GM12872 (cell line): ENCODE measurements at regions not wholly inside any gene's neighbourhood (a gene's known extent, or its start where the extent isn't known, plus 50 kb on each side); places are given as distances from the start of the nearest gene placed in this dataset.

ENCODE experiments used
- TF ChIP-seq, protein P1 (sequence below): IDR thresholded peaks from 3 replicates; pipeline ENCODE4 v1.5.1; 2011; ENCODE audit warnings: low read depth, mild to moderate bottlenecking, low read length, moderate library complexity; ENCODE audit not compliant: insufficient read depth

DNA sequence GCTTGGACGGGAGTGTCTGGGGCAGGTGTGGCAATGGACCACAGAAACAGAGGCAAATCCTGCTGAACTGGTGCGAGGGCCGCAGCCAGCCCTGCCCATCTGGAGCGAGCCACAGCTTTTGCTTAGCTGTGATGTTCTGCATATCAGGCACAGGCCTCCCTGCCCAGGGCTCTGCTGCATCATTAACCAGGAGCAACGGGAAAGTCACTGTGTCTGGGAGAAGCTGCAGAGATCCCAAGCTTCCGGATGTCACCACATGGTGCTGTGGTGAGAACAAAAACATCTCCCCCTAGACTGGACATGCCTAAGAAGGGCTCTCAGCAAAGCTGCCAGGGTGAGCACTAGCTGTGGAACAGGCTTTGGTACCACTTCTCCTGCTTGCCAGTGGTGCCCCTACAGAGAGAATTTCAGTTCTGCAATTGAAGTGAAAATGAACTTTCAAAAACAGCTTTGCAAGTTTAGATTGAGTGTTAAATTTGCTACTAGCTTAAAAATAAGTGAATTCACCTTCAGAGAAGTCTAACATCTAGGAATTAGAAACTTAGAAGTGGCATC lies 172.9 kb upstream of the MYT1L start:
- TF ChIP-seq, protein P1, sequence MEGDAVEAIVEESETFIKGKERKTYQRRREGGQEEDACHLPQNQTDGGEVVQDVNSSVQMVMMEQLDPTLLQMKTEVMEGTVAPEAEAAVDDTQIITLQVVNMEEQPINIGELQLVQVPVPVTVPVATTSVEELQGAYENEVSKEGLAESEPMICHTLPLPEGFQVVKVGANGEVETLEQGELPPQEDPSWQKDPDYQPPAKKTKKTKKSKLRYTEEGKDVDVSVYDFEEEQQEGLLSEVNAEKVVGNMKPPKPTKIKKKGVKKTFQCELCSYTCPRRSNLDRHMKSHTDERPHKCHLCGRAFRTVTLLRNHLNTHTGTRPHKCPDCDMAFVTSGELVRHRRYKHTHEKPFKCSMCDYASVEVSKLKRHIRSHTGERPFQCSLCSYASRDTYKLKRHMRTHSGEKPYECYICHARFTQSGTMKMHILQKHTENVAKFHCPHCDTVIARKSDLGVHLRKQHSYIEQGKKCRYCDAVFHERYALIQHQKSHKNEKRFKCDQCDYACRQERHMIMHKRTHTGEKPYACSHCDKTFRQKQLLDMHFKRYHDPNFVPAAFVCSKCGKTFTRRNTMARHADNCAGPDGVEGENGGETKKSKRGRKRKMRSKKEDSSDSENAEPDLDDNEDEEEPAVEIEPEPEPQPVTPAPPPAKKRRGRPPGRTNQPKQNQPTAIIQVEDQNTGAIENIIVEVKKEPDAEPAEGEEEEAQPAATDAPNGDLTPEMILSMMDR, result no peak

DNA sequence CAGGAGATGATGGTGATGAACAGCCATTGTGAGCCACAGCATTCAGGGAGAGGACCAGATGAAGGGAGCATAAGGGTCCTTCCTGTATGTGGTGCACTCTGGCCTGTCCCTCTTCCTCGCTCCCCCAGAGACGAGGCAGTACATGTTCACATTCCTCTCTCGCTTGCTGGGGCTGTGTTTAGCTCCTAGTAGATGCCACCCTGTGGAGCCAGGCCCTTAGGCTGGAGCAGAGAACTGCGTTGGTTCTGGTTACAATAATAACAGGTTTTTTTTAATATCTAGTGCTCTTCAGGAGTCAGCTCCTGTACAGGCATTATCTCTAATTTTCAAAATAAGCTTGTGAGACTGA lies 171.1 kb upstream of the MYT1L start:
- TF ChIP-seq, protein P1, result no peak

DNA sequence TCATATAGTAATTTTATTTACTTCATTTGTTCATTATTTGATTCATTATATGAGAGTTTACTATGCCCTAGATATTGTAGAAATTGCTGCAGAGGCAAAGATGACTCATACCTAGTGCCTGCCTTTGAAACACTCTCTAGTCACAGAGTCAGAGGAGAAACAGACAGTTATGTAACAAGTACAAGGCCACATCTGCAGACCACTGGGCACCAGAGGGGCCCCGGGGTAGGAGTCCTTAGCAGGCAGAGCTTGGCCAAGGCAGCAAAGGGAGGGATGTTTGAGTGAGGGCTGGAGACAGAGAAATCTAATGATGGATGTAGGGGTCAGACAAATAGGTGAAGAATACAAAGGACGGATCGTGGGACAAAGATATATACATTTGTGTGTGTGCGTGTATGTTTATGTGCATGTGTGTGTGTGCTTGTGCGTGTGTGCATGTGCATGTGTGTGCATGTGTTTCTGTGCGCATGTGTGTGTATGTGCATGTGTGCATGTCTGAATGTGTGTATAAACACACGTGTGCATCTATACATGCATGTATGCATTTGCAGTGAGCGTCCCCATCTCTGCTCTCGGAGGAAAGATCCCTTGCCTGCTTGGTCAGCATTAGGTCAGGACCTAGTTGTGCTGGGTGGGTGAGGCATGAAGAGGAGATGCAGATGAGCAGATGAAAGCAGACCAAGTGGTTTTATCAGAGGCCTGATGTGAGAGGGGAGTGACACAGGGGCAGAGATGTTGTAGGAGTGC lies 170.6 kb upstream of the MYT1L start:
- TF ChIP-seq, protein P1, result no peak

DNA sequence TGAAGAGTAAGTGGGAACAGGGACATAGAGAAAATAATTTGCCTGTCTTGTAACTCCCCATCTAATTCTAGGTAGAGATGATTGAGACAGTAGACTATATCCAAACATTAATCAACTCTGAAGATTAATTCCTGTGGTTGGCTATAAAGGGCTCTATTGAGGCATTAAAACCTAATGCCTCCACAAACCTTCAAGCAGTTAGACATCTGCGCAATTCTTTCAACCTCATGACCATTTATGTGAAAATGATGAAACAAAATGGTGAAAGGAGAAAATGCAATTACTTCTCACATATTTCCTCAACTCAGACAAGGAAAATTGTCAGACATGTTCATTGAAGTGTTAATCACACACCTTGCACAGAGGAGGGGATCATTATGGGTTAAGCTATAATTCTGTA lies 164.5 kb upstream of the MYT1L start:
- TF ChIP-seq, protein P1, result no peak

DNA sequence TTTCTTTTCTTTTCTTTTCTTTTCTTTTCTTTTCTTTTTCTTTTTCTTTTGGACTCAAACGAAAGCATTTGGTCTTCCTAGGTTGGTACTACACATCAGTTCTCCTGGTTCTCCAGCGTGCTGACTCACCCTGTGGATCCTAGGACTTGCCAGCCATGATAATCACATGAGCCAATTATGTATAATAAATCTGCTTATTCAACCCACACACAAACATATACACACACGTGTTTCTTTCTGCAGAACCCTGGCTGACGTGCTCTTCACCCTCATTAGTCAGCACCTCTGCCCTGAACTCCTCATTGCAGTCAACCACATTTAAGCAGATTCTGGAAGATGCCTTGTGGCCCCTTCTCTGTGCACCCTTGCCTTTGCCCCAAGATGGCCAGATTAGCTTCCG lies 162.4 kb upstream of the MYT1L start:
- TF ChIP-seq, protein P1, result no peak

DNA sequence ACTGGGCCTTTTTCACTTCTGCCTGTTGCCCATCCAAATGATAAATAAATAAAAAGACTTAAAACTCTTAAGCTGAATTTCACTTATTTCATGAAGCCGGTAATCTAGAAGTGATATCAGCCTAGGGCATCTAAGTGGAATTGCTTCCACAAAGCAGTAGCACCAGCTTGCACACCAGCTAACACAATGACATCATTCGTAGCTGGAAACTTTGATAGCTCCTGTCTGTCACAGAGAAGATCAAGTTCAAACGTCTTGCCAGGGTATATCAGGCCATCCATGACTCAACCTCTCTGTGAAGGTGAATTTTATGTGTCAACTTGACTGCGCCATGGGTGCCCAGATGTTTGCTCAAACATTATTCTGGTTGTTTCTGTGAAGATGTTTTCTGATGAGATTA lies 161.7 kb upstream of the MYT1L start:
- TF ChIP-seq, protein P1, result no peak

DNA sequence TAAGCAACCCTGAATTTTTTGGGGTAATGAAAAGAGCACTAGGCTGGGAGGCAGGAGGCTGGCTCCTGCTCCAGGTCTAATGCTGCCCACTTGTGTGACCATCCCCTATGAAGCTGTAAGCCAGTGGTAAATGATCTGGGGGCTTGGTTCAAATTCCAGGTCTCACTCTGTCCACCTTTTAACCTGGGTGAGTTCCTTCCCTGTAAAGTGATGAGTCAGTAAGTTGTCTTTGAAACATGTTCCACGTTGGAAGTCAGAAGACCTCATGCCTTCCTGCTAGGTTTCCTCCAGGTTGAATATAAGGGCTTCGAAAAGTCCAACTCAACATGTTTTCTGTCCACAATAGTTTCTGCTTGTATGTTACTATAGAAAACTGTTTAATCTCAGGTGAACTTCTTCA lies 160.9 kb upstream of the MYT1L start:
- TF ChIP-seq, protein P1, result no peak
